ENCODE measurements at regions not wholly inside any gene's neighbourhood (a gene's known extent, or its start where the extent isn't known, plus 50 kb on each side); places are given as distances from the start of the nearest gene placed in this dataset.

GRCh38 chr1:191969290-191969689, 189.0 kb upstream of the RGS18 start:
- Histone ChIP-seq H3K4me1 (ENCODE audit: insufficient read depth, low read length, poor library complexity, severe bottlenecking) (no peaks in the 10 kb centered on the region), H2AFZ (ENCODE audit: low read length) (no peak overlapping the region), H3K27ac (ENCODE audit: low read depth, low read length, poor library complexity, severe bottlenecking) (no peak overlapping the region), H3K4me3 (ENCODE audit: low read depth, low read length, poor library complexity, severe bottlenecking) (no peak overlapping the region), H3K36me3 (ENCODE audit: insufficient read depth, low read length) (no peaks in the 10 kb centered on the region), H3K79me2 (ENCODE audit: insufficient read depth, low read depth, low read length) (no peaks in the 10 kb centered on the region), H3K9me2 (ENCODE audit: insufficient read depth, low read length) (no peaks in the 10 kb centered on the region), H3K9me3 (ENCODE audit: low read length) (no peaks in the 10 kb centered on the region), H4K20me1 (ENCODE audit: insufficient read depth, low read length) (no peaks in the 10 kb centered on the region), H3K4me2 (ENCODE audit: low read length) (no peak overlapping the region)
- no TSS peak for BruUV-seq (replicated peaks)
- TF ChIP-seq EZH2phosphoT487 (IDR thresholded peaks at IDR 0.05; ENCODE audit: borderline replicate concordance, low read depth, low read length) (no peak), CTCF (conservative IDR thresholded peaks at IDR 0.05; ENCODE audit: low read length) (no peak)
- POLR2A ChIA-PET = no interaction called here
- no peak for DNase-seq (ENCODE audit: low spot score)
- intact Hi-C loops (cut with micrococcal nuclease; ENCODE audit: unreplicated experiment) = no loop called here
- CTCF ChIA-PET (ENCODE audit: unreplicated experiment) = no interaction called here

GRCh38 chr1:191970116-191970515, 188.1 kb upstream of the RGS18 start:
- H4K20me1 ChIP-seq (ENCODE audit: insufficient read depth, low read length) = no peaks in the 10 kb centered on the region
- H3K27ac ChIP-seq (ENCODE audit: low read depth, low read length, poor library complexity, severe bottlenecking) = no peak overlapping the region
- no peak overlapping the region for H2AFZ ChIP-seq (ENCODE audit: low read length)
- no peak for DNase-seq (ENCODE audit: low spot score)
- H3K4me1 ChIP-seq (ENCODE audit: insufficient read depth, low read length, poor library complexity, severe bottlenecking) = no peaks in the 10 kb centered on the region
- no peak overlapping the region for H3K4me3 ChIP-seq (ENCODE audit: low read depth, low read length, poor library complexity, severe bottlenecking)
- H3K9me2 ChIP-seq (ENCODE audit: insufficient read depth, low read length) = no peaks in the 10 kb centered on the region
- CTCF ChIA-PET (ENCODE audit: unreplicated experiment) = no interaction called here
- no peak for TF ChIP-seq CTCF (conservative IDR thresholded peaks at IDR 0.05; ENCODE audit: low read length)
- no peak for TF ChIP-seq EZH2phosphoT487 (IDR thresholded peaks at IDR 0.05; ENCODE audit: borderline replicate concordance, low read depth, low read length)
- H3K9me3 ChIP-seq (ENCODE audit: low read length) = no peaks in the 10 kb centered on the region
- H3K79me2 ChIP-seq (ENCODE audit: insufficient read depth, low read depth, low read length) = no peaks in the 10 kb centered on the region
- BruUV-seq (replicated peaks) = no TSS peak
- no peaks in the 10 kb centered on the region for H3K36me3 ChIP-seq (ENCODE audit: insufficient read depth, low read length)
- H3K4me2 ChIP-seq (ENCODE audit: low read length) = no peak overlapping the region
- POLR2A ChIA-PET = no interaction called here
- intact Hi-C loops (cut with micrococcal nuclease; ENCODE audit: unreplicated experiment) = no loop called here

- intact Hi-C loops (cut with micrococcal nuclease; ENCODE audit: unreplicated experiment) = no loop called here
- CTCF ChIA-PET (ENCODE audit: unreplicated experiment) = no interaction called here
Measured at GRCh38 chr1:191971447-191971846, 186.8 kb upstream of the RGS18 start.

More at GRCh38 chr1:191971447-191971846, 186.8 kb upstream of the RGS18 start:
- H2AFZ ChIP-seq (ENCODE audit: low read length) = no peak overlapping the region
- H3K79me2 ChIP-seq (ENCODE audit: insufficient read depth, low read depth, low read length) = no peaks in the 10 kb centered on the region
- no peak overlapping the region for H3K4me3 ChIP-seq (ENCODE audit: low read depth, low read length, poor library complexity, severe bottlenecking)
- H3K9me3 ChIP-seq (ENCODE audit: low read length) = no peaks in the 10 kb centered on the region
- H3K4me1 ChIP-seq (ENCODE audit: insufficient read depth, low read length, poor library complexity, severe bottlenecking) = no peaks in the 10 kb centered on the region
- no peak overlapping the region for H3K4me2 ChIP-seq (ENCODE audit: low read length)
- H4K20me1 ChIP-seq (ENCODE audit: insufficient read depth, low read length) = no peaks in the 10 kb centered on the region
- H3K9me2 ChIP-seq (ENCODE audit: insufficient read depth, low read length) = no peaks in the 10 kb centered on the region
- no peak for DNase-seq (ENCODE audit: low spot score)
- no TSS peak for BruUV-seq (replicated peaks)
- H3K36me3 ChIP-seq (ENCODE audit: insufficient read depth, low read length) = no peaks in the 10 kb centered on the region
- TF ChIP-seq CTCF (conservative IDR thresholded peaks at IDR 0.05; ENCODE audit: low read length) = no peak
- TF ChIP-seq EZH2phosphoT487 (IDR thresholded peaks at IDR 0.05; ENCODE audit: borderline replicate concordance, low read depth, low read length) = no peak
- no peak overlapping the region for H3K27ac ChIP-seq (ENCODE audit: low read depth, low read length, poor library complexity, severe bottlenecking)
- POLR2A ChIA-PET = no interaction called here

Measured in OCI-LY7 (cell line).